ENCODE measurements at regions not wholly inside any gene's neighbourhood (a gene's known extent, or its start where the extent isn't known, plus 50 kb on each side); places are given as distances from the start of the nearest gene placed in this dataset.

DNA sequence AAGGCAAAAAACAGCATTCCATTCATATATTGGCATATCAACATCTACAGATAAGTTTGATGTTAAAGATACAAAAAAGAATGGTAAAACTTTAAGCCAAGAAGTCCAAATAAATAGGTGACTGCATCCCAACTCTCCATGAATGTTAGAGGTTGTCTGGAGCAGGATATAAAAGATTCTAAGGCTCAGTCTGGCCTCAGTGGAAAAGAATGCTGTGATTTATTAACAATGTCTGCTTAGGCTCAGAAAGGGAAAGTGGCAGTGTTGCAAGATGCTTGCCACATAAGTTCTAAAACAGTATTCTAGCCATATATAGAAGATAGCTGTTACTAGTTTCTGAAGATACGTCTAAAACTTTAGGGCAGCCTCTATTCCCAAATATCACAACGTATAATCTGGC lies 179.8 kb upstream of the NBEA start:
- H3K9me3 Mint-ChIP-seq (ENCODE audit: low read depth), result peaks cover 2% of the 10 kb centered on the region
- TF ChIP-seq, protein P1, sequence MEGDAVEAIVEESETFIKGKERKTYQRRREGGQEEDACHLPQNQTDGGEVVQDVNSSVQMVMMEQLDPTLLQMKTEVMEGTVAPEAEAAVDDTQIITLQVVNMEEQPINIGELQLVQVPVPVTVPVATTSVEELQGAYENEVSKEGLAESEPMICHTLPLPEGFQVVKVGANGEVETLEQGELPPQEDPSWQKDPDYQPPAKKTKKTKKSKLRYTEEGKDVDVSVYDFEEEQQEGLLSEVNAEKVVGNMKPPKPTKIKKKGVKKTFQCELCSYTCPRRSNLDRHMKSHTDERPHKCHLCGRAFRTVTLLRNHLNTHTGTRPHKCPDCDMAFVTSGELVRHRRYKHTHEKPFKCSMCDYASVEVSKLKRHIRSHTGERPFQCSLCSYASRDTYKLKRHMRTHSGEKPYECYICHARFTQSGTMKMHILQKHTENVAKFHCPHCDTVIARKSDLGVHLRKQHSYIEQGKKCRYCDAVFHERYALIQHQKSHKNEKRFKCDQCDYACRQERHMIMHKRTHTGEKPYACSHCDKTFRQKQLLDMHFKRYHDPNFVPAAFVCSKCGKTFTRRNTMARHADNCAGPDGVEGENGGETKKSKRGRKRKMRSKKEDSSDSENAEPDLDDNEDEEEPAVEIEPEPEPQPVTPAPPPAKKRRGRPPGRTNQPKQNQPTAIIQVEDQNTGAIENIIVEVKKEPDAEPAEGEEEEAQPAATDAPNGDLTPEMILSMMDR (IDR thresholded peaks at IDR 0.05), result no peak
- H3K27me3 Mint-ChIP-seq (ENCODE audit: low read depth), result no peaks in the 10 kb centered on the region
- H3K36me3 Mint-ChIP-seq (ENCODE audit: low read depth), result no peaks in the 10 kb centered on the region
- H3K4me3 Mint-ChIP-seq (ENCODE audit: unreplicated experiment), result no peak overlapping the region
- no peak overlapping the region for H3K27ac Mint-ChIP-seq (ENCODE audit: unreplicated experiment)
- no peaks in the 10 kb centered on the region for H3K4me1 Mint-ChIP-seq (ENCODE audit: low read depth)
- no peak for DNase-seq (ENCODE audit: low spot score)

DNA sequence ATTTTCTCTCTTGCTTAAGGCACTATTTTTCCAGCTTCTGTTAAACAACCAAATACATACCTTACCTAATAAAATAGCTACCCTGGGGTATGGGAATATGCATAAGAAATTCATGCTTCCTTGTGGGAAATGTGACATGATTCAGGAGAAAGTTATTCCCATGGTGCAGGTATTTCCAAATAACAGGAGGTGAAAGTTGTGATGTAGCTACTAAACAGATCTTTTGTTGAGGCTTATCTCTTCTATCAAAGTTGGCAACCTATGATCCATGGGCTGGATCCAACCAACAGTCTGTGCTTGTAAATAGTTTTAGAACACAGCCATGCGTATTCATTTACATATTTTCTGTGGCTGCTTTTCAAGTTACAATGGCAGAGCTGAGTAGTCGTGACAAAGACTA lies 177.8 kb upstream of the NBEA start:
- Mint-ChIP-seq H3K4me3 (ENCODE audit: unreplicated experiment) (no peak overlapping the region), H3K36me3 (ENCODE audit: low read depth) (no peaks in the 10 kb centered on the region), H3K27me3 (ENCODE audit: low read depth) (no peaks in the 10 kb centered on the region), H3K4me1 (ENCODE audit: low read depth) (no peaks in the 10 kb centered on the region), H3K27ac (ENCODE audit: unreplicated experiment) (no peak overlapping the region), H3K9me3 (ENCODE audit: low read depth) (peaks cover 2% of the 10 kb centered on the region)
- no peak for DNase-seq (ENCODE audit: low spot score)
- TF ChIP-seq, protein P1 (IDR thresholded peaks at IDR 0.05), result no peak

DNA sequence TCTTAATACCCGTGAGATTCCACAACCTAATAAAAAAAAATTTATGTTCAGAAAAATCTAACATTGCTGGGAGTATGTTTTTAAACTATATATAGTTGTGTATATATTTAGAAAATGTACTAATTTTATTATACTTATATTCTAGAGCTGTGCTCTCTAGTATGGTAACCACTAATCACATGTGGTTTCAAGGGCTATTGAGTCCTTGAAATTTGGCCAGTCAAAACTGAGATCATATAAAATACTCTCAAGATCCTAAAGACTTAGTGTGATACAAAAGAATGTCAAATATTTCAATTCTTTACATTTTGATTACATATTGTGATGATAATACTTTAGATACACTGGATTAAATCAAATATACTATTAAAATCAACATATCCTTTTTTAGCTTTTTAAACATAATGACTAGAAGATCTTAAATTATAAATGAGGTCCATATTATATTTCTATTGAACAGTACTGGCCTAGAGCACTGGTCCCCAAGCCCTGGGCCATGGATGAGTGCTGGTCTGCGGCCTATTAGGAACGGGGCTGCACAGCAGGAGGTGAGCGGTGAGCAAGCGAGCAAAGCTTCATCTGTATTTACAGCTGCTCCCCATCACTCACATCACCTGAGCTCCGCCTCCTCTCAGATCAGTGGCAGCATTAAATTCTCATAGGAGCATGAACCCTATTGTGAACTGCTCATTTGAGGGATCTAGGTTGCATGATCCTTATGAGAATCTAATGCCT lies 176.5 kb upstream of the NBEA start:
- no peak overlapping the region for H3K27ac Mint-ChIP-seq (ENCODE audit: unreplicated experiment)
- peaks cover 2% of the 10 kb centered on the region for H3K9me3 Mint-ChIP-seq (ENCODE audit: low read depth)
- no peaks in the 10 kb centered on the region for H3K27me3 Mint-ChIP-seq (ENCODE audit: low read depth)
- H3K36me3 Mint-ChIP-seq (ENCODE audit: low read depth), result no peaks in the 10 kb centered on the region
- DNase-seq (ENCODE audit: low spot score), result no peak
- TF ChIP-seq, protein P1 (IDR thresholded peaks at IDR 0.05), result no peak
- H3K4me1 Mint-ChIP-seq (ENCODE audit: low read depth), result no peaks in the 10 kb centered on the region
- no peak overlapping the region for H3K4me3 Mint-ChIP-seq (ENCODE audit: unreplicated experiment)

DNA sequence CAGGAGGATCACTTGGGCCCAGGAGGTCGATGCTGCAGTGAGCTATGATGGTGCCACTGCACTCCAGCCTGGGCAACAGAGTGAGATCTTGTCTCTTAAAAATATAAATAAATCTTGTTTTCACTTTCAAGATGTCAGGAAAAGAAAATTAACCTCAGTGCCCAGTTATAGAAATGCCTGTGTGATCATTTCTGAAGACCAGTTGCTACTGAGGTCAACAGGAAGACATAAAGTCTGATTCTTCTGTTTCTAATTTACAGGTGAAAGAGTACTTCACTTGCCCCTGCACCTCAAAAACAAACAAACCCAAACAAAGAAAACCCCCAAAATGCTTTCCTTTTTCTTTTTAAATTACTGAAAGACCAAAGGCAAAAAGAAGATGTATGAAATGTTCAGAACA lies 174.3 kb upstream of the NBEA start:
- no peak for DNase-seq (ENCODE audit: low spot score)
- H3K36me3 Mint-ChIP-seq (ENCODE audit: low read depth), result no peaks in the 10 kb centered on the region
- H3K4me1 Mint-ChIP-seq (ENCODE audit: low read depth), result no peaks in the 10 kb centered on the region
- H3K9me3 Mint-ChIP-seq (ENCODE audit: low read depth), result peaks cover 2% of the 10 kb centered on the region
- H3K27me3 Mint-ChIP-seq (ENCODE audit: low read depth), result no peaks in the 10 kb centered on the region
- no peak overlapping the region for H3K27ac Mint-ChIP-seq (ENCODE audit: unreplicated experiment)
- TF ChIP-seq, protein P1 (IDR thresholded peaks at IDR 0.05), result no peak
- no peak overlapping the region for H3K4me3 Mint-ChIP-seq (ENCODE audit: unreplicated experiment)

DNA sequence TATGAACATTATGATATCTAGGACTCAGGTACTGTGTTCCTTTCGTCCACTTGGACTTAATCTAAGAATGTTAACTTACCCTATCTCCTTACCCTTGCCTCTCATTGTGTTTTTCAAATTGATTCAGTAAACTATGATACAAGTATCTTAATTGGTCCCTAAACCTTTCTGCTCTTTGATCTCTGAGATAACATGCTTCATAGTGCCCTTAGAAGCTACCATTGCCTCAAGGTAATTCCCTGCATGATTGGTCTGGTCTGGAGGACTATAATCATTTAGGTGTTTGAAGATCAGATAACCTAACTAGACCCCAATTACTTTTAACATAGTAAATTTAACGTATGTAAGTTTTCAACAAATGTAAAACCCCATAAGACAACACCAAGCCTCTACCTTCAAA lies 169.9 kb upstream of the NBEA start:
- TF ChIP-seq, protein P1 (IDR thresholded peaks at IDR 0.05), result no peak
- no peak for DNase-seq (ENCODE audit: low spot score)
- H3K27me3 Mint-ChIP-seq (ENCODE audit: low read depth), result no peaks in the 10 kb centered on the region
- no peaks in the 10 kb centered on the region for H3K36me3 Mint-ChIP-seq (ENCODE audit: low read depth)
- no peaks in the 10 kb centered on the region for H3K9me3 Mint-ChIP-seq (ENCODE audit: low read depth)
- no peak overlapping the region for H3K27ac Mint-ChIP-seq (ENCODE audit: unreplicated experiment)
- H3K4me1 Mint-ChIP-seq (ENCODE audit: low read depth), result no peaks in the 10 kb centered on the region
- H3K4me3 Mint-ChIP-seq (ENCODE audit: unreplicated experiment), result no peak overlapping the region
